Transverse colon (tissue), 4 donors: ENCODE measurements at regions not wholly inside any gene's neighbourhood (a gene's known extent, or its start where the extent isn't known, plus 50 kb on each side); places are given as distances from the start of the nearest gene placed in this dataset.

Experiments
- DNase-seq: peaks from one replicate; pipeline ENCODE4 v3.0.0-alpha.2; 2019
- H3K27ac ChIP-seq, 4 donors: fragments of 200-600 bp; sonication (generic); 2 replicates each; pipeline ENCODE4 v1.5.1; 2016 to 2018; ENCODE audit warnings: inconsistent platforms in 4 of 4
- H3K27me3 ChIP-seq: fragments of 200-600 bp; sonication (generic); 2 replicates; pipeline ENCODE4 v1.5.1; 2017; ENCODE audit warnings: inconsistent platforms
- H3K36me3 ChIP-seq, 4 donors: fragments of 200-600 bp; sonication (generic); 2 replicates each; pipeline ENCODE4 v1.5.1; 2017 to 2019; ENCODE audit warnings: inconsistent platforms in 4 of 4
- H3K4me1 ChIP-seq, 4 donors: fragments of 200-600 bp; sonication (generic); 2 replicates each; pipeline ENCODE4 v1.5.1; 2017 to 2020; ENCODE audit warnings: inconsistent platforms in 4 of 4
- H3K4me3 ChIP-seq, 4 donors: fragments of 200-600 bp; sonication (generic); 1 replicate in 1 of 4; 2 replicates in 3 of 4; pipeline versions ENCODE4 v1.5.1 to v1.6.1; 2017 to 2019; ENCODE audit warnings: inconsistent platforms in 4 of 4
- H3K9me3 ChIP-seq, 2 donors: fragments of 200-600 bp; sonication (generic); 2 replicates each; pipeline ENCODE4 v1.5.1; 2017 to 2019; ENCODE audit warnings: inconsistent platforms in 2 of 2
- CTCF ChIP-seq, 5 experiments: fragments of 200-600 bp in 3 of 5; fragments of 450-650 bp in 2 of 5; sonication (generic) in 3 of 5; IDR thresholded peaks; 1 replicate in 2 of 5; 2 replicates in 3 of 5; pipeline ENCODE4 v1.5.1; 2016 to 2017; ENCODE audit warnings: antibody characterized with exemption in 5 of 5, inconsistent platforms in 3 of 5, mild to moderate bottlenecking in 2 of 5, moderate library complexity in 1 of 5
- EP300 ChIP-seq: sonication (generic); formaldehyde crosslinking; IDR thresholded peaks from one replicate; pipeline ENCODE4 v1.6.1; 2017; ENCODE audit warnings: antibody characterized with exemption, low read depth
- POLR2A ChIP-seq: fragments of 450-650 bp; IDR thresholded peaks from one replicate; pipeline ENCODE4 v1.6.1; 2016; ENCODE audit warnings: antibody characterized with exemption, mild to moderate bottlenecking, moderate library complexity
- POLR2AphosphoS5 ChIP-seq, 3 donors: sonication (generic); formaldehyde crosslinking; IDR thresholded peaks; one replicate each; pipeline ENCODE4 v1.6.1; 2016; ENCODE audit warnings: antibody characterized with exemption in 3 of 3
- WGBS, 2 donors: methylation state at CpG; one replicate each; pipeline ENCODE4 v1.1.5; 2018; ENCODE audit warnings: low coverage in 1 of 2; 5-methylcytosine and 5-hydroxymethylcytosine counted together
- in situ Hi-C, 4 donors: fragments of 200-750 bp; cut with MboI; loops; one replicate each; pipeline versions ENCODE4 v1.15.0 to v1.15.1; 2017; ENCODE audit warnings: low sequenced_read_pairs in 3 of 4, low pct_ligation_motif_present in 1 of 4, low pct_unique_long_range_greater_than_20kb in 1 of 4
- intact Hi-C: fragments of 100-400 bp; cut with DNase I; formaldehyde crosslinking; loops from one replicate; pipeline ENCODE4 v1.15.1; 2023; ENCODE audit warnings: low total_unique reads

- H3K27me3 ChIP-seq, result no peaks in the 10 kb centered on the region
- DNase-seq, result no peak
- H3K4me1 ChIP-seq, result no peaks in the 10 kb centered on the region
- no peaks in the 10 kb centered on the region for H3K9me3 ChIP-seq
- no peak overlapping the region for H3K4me3 ChIP-seq
- TF ChIP-seq EP300 (no peak), POLR2AphosphoS5 (IDR thresholded peaks at IDR 0.05) (no peak), CTCF (IDR thresholded peaks at IDR 0.05) (no peak), POLR2A (no peak)
- H3K36me3 ChIP-seq, result no peaks in the 10 kb centered on the region
- 49 to 59% methylated on average over 2 of the region's 2 CpGs for WGBS, 2 donors
- intact Hi-C loops, result no loop called here
- no peak overlapping the region for H3K27ac ChIP-seq
- in situ Hi-C loops, result no loop called here
Observed at GRCh38 chr5:99866740-99867139, 668.4 kb upstream of the FAM174A start.

GRCh38 chr5:99865159-99865558 is 670.0 kb upstream of the FAM174A start:
- TF ChIP-seq CTCF (IDR thresholded peaks at IDR 0.05), result no peak
- TF ChIP-seq POLR2A, result no peak
- no peak for TF ChIP-seq EP300
- Histone ChIP-seq H3K9me3 (no peaks in the 10 kb centered on the region), H3K4me3 (no peak overlapping the region), H3K27me3 (no peaks in the 10 kb centered on the region), H3K36me3 (no peaks in the 10 kb centered on the region), H3K27ac (no peak overlapping the region), H3K4me1 (no peaks in the 10 kb centered on the region)
- intact Hi-C loops (no loop called here), in situ Hi-C loops (no loop called here)
- no peak for DNase-seq

- no peak overlapping the region for H3K4me3 ChIP-seq
- H3K4me1 ChIP-seq, result no peaks in the 10 kb centered on the region
- 96% methylated on average over 4 of the region's 4 CpGs; no CpG with 5 or more reads in 1 of the 2 donors for WGBS, 2 donors
- intact Hi-C loops, result no loop called here
- in situ Hi-C loops, result no loop called here
- TF ChIP-seq POLR2A (no peak), CTCF (IDR thresholded peaks at IDR 0.05) (no peak), POLR2AphosphoS5 (IDR thresholded peaks at IDR 0.05) (no peak), EP300 (no peak)
- no peak for DNase-seq
- H3K36me3 ChIP-seq, result no peaks in the 10 kb centered on the region
- H3K27ac ChIP-seq, result no peak overlapping the region
- H3K27me3 ChIP-seq, result no peaks in the 10 kb centered on the region
- H3K9me3 ChIP-seq, result no peaks in the 10 kb centered on the region
Observed at GRCh38 chr5:99835791-99836190, 699.4 kb upstream of the FAM174A start.

- DNase-seq, result no peak
- no peak overlapping the region for H3K4me3 ChIP-seq
- WGBS, 2 donors, result 82 to 100% methylated on average over 2 of the region's 2 CpGs
- no peaks in the 10 kb centered on the region for H3K36me3 ChIP-seq
- intact Hi-C loops, result no loop called here
- in situ Hi-C loops, result no loop called here
- no peak overlapping the region for H3K27ac ChIP-seq
- no peaks in the 10 kb centered on the region for H3K4me1 ChIP-seq
- no peaks in the 10 kb centered on the region for H3K27me3 ChIP-seq
- TF ChIP-seq EP300 (no peak), POLR2A (no peak), CTCF (IDR thresholded peaks at IDR 0.05) (no peak), POLR2AphosphoS5 (IDR thresholded peaks at IDR 0.05) (no peak)
- no peaks in the 10 kb centered on the region for H3K9me3 ChIP-seq
Observed at GRCh38 chr5:99827136-99827535, 708.0 kb upstream of the FAM174A start.
